ENCODE measurements at regions not wholly inside any gene's neighbourhood (a gene's known extent, or its start where the extent isn't known, plus 50 kb on each side); places are given as distances from the start of the nearest gene placed in this dataset.
"Not testable (repeated sequence)": the region's sequence is repeated elsewhere in the genome, so short reads cannot be mapped to it uniquely, and the experiment has no call there.

DNA sequence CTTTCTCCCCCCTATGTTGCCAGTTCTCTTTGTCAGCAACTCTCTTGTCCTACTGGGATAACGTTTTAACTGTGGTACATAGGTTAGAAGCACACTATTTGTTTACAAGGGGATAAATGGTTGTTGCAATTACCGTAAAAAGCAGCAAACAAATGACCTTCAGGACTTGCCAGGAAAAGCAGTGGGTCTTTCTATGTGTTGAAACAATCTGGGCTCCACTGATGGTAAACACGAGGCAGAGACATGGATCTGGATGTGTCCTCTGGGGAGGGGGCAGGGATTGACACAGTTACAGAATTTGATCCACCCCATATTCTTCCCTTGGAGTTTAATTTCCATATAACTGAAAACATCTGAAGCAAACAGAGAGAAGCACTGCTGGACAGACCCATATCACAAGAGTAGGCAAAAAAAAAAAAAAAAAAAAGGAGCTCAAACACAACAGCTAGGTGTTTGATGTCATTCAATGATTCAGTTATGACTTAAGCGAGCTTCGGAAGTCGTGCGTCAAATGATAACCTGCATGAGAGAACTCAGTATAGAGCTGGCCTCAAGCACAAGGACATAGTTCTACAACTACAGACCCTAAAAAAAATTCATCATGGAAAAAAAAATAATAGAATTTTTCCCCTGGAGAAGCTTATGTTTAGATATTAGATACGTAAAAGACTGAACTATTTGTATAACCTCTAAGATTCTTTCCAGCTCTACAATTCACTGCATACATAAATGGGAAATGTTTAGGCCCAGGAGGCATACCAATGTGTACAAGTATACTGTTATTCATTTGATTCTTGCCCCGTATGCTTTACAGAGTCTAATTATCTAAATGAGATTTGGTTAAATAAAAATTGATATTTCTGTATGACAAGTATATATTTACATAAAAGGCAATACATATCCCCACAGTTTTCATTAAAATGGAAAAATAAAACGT lies 127.7 kb downstream of the ALDH8A1 start:
- no peak for DNase-seq

DNA sequence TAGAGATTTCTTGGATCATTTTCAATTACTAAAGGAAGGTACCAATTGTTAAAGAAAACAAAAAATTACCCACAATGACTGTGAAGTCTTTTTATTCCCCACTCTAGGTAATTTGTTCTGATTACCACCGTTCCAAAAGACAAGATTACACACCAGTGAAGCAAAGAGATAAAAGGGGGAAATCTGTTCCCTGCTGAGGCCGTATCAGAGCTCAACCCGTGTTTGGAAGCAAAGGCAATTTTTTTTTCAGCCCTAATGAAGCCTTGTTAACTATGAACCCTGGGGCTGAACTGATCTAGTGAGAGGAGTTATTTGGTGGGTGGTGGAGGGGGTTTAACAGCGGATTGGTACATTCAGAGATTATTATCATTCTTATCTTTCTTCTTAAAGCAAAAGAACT lies 128.5 kb downstream of the ALDH8A1 start:
- DNase-seq = no peak

DNA sequence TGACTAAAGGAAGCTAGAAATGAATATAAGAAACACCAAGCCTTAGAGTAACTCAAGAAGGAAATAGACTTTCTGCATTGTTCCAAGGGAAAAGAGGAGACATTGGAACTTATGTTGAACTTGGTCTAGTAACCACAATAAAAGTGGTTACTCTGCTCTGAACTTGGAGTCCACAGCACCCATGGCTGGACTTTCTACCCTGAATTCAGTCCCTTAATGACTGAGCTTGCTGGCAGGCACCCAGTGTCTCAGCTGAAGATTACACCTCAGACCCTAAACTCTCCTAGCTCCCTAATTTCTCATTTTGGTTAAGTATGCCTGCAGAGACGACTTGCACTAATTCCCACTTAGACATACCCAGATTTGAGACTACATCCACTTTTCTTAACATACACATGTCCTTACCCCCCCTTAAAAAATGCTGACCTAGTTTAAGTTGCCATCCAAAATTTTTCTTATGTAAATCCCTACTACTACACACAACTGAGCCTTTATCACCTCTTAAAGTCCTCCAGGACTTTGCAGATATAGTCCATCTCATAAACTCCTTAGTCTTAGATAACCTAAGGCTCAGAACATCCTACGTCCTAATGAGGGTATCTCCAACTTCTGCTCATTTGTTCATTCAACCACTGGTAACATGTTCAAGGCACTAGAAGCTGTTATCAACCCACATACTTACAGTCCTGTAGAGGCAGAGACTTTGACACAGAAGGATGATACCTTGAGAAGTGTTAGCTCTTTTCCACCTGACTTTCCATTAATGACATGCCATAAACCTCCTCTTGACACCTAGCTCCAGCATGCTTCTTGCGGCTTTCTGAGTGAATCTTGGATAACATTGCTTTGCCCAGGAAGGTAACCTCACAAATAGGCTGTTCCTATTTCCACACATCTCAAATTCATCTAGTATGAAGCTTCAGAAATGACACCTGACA lies 129.8 kb downstream of the ALDH8A1 start:
- no peak for DNase-seq

DNA sequence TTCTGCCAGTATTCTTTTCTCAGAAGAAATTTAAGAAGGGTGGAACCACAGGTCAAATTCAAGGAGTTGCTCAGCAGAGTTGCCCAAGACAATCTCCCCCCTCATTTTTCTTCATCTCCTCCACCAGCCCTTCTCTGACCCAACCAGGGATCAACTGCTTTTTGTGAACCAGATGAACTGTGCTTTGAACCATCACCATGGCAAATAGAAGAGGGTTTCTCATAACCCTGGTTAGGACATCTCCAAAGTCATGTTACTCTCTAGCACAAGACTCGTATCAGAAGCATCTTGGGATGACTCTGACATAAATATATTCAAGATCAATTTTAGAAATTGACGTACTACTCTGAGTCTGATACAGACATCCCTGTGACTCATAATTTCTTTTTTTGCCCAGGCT lies 130.7 kb downstream of the ALDH8A1 start:
- no peak for DNase-seq

DNA sequence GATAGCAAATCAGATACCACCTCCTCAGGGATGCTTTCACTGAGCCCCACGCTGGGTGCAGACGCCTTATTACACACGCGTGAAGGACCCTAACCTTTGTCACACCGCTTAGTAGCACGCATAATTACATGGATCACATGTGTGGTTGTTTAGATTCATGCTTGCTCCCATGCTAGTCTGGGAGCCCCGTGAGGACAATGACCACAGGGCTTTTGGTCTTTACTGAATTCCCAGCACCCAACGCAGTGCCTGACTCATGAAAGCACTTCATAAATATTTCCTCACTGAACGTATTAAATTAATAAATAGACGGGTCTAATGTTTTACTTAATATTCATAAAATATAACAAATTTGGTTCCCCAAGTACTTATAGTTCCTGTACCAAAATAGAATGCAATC lies 132.5 kb downstream of the ALDH8A1 start:
- no peak for DNase-seq

DNA sequence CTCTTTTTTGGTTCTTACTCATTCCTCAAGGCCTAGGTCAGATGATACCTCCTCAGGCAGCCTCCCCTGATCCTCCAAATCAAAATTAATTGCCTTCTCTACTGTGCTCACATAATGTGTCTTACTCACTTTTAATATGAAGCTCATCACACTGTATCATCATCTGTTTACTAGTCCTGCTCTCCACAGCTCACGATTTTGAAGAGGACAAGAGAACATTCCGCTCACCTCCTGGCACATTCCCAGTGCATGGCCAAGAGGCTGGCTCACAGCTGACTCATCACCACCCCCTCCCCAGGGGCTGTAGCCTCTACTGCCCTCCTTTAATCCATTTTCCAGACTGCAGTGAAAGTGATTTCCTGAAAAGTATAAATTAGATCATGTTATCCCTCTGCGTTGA lies 133.1 kb downstream of the ALDH8A1 start:
- DNase-seq = no peak

DNA sequence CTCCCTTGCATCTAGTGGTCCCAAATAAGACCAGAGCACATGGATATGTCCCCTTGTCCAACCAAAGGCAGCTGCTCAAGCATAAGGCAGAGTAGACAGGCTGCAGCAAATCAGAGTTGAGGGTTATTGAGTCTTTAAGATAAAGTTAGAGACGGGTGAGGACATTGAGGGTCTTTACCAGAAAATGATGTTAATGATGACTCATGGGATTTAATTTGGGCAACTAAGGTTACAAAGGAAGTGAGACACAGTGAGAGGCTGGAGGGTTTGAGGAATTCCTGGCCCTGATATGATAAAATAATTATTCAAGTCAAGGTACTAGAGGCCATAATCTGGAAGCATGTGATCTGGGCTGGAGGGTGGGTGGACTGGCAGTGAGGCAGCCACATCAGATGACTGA lies 133.6 kb downstream of the ALDH8A1 start:
- DNase-seq = no peak

DNA sequence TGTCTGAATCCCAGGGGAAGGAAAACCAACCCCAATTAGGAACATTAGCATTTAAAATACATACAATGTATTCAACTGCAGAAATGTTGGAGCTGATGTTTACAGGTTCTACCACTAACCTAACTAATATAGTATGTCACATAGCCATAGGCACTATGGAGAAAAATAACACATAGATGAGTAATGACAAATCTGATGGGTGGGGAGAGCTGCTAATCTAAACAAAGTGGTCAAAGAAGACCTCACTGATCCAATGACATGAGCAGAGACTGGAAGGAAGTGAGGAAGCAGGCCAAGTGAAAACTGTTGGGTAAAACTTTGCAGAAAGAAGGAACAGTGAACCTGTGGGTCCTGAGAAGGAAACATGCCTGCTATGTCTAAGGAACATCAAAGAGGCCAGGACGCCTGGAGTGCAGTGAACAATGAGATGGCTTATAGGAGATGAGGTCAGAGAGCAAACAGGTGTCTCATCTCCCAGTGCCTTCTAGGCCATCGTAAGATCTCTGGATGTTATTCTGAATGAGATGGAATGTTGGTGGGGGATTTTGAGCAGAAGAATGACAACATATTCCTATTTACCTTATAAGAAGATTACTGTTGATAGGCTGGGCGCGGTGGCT lies 135.7 kb downstream of the ALDH8A1 start:
- DNase-seq = no peak

DNA sequence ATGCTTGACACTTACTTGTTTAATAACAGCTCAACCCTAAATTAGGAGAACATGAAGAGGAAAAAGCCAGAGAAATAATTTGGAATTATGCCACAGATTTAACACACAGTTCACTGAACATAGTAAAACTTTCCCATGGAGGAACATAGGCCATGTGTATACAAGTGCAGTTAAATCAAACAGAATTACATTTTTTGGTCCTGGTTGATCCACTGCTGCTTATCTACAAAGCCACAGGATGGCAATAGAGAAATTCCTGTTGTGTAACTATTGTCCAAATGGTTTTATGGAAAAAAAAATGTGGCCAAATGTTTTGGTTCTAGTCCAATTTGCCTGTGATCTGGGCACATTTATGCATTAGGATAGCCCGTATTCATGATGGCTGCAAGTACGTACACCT lies 136.8 kb downstream of the ALDH8A1 start:
- DNase-seq = no peak

DNA sequence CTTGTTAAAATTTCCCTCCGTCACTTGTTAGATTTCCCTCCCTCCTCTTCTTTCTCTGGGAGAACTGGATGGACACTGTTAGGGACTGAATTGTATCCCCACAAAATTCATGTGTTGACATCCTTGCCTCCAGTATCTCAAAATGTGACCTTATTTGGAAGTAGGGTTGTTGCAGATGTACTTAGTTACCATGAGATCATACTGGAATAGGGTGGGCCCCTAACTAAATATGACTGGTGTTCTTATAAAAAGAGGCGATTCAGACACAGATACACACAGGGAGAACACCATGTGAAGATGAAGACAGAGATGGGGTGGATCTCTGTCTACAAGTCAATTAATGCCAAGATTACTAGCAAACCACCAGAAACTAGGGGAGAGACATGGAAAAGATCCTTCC lies 139.5 kb downstream of the ALDH8A1 start:
- no peak for DNase-seq

DNA sequence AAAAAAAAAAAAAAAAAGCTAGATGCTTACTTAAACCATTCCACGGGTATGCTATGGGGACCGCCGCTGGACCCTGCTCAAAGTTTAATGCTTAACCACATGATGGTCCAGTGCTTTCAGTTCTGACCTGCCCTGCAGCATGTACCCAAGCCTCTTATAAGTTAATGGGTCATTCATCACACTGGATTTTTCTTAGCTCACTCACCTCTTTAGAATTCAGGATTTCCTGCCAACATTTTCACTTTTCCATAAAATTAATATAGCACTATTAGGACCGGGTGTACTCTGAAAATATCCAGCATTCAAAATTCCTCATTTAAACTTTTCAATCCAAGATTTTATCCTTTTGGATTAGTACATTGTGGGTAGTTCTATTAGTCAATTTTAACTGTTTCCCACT lies 140.8 kb downstream of the ALDH8A1 start:
- DNase-seq = no peak

DNA sequence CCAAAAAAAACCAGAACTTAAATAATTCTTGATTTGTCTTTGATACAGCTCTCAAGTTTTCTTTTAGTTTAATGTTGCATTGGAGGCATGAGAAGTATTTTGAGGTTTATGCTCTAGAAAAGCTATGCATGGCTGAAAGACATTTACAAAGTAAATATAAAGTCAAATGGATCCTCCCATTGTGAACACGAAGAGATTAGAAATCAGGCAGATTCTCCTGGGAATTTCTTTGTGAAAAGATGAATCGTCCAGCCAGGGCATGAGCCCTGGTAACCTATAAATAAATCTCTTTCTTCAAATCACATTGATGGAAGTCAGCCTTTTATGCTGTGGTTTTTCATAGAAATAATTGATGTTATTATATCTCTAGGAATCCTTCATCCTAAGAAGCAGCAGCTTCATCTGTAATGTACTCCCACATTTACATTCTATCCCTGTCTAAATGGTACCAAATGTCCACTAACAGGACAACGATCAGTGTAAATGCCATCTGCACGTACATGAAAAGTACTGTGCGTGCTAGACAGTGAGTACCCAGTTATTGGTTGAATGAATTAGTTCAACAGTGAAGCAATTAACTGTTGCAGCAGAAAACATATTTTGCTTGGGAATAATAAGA lies 143.6 kb downstream of the ALDH8A1 start:
- no peak for DNase-seq

DNA sequence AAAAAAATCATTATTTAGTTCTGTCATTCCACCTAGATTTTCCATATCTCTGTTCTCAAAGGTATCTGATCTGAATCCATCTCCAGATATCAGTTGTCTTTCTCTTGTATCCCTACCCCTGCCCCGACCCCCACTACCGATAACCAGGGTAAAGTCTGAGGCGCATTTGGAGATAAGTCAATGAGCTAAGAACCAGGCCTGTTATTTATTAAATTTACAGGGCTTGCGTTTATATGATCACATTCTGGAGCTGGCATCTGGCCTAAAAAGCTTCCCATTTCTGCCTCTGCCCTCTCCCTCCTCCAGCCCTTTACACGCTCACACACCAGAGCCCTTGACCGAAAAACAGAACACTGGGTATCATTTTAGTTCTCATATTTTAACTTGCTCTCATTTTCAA lies 144.7 kb downstream of the ALDH8A1 start:
- no peak for DNase-seq

DNA sequence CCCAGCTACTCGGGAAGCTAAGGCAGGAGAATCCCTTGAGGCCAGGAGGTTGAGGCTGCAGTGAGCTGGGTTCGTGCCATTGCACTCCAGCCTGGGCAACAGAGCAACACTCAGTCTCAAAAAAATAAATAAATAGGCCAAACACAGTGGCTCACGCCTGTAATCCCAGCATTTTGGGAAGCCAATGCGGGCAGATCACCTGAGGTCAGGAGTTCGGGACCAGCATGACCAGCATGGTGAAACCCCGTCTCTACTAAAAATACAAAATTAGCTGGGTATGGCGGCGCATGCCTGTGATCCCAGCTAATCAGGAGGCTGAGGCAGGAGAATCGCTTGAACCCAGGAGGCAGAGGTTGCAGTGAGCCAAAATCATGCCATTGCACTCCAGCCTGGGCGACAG lies 145.6 kb downstream of the ALDH8A1 start:
- not testable (repeated sequence) for DNase-seq

DNA sequence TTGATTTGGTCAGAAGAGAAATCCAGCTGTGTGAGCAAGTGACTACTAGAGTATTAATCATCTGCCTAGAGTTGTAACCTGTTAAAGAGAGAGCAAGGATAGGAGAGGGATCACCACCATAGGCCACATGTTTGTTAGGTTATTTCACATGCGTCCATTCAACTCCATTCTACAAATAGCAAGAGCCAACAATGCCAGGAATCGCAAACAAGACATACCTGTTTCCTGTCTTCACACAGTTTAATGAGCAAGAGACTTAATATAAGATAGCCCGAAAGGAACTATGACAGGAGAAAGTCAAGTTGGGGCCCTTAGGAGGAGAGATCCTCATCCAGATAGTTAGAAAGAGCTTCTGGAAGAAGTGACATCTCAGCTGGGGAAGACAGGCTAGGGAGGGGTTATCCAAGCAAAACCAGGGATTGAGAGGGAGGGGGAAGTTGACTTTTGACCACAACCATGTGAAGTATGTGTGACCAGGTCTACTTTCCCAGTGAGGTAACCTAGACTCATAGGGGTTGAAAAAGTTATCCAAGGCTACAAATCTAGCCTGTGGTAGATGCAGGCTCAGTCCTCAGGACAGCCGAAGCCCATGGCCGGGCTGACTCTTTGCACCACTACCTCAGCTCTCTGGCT lies 147.4 kb downstream of the ALDH8A1 start:
- no peak for DNase-seq

DNA sequence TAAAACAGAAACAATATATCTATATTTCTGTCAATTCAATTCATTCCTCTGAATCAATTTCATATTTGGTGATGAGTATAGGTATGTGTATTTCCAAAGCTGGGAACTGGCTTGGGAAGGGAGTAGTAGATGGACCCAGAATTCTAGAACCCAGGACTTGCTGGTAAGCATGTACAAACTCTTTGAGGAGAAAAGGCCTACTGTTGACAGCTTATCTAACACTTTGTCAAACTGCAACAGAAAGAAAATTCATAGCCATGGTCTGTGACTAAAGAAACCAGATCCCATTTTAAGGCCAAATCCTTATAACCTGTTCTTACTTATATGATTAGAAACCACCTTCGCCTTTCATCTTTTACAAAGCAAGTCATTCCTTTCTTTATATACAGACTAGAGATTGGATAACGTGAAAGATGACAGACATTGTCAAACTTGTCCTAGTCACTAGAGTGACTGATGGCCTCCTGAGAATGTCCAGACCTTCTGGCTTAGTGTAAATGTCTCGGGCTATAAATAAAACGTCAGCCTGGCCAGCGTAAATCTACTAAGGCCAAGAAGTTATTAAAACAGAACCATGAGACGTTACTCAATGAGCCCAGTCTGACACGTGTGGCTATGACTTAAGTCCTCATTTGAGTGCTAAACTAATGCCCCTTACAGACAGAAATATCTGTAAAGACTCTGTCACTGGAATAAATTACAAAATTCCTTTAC lies 152.3 kb downstream of the ALDH8A1 start:
- no peak for DNase-seq

DNA sequence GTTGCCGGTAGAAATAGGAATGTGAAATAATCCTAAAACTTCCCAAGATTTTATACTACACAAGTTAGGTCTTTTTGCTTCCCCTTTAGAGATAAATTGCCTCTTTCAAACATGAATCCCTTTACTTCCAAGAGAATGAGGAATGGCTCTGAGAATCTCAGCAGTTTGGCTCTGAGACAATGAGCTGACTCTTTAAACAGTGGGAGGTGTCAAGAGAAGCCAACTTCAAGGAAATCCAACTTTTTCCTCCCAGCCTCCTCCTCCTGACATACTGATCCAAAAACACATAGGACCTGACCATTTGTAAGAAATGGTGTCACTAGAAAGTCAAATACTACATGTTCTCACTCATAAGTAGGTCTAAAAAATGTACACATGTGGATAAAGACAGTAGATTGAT lies 154.2 kb downstream of the ALDH8A1 start:
- DNase-seq = no peak

DNA sequence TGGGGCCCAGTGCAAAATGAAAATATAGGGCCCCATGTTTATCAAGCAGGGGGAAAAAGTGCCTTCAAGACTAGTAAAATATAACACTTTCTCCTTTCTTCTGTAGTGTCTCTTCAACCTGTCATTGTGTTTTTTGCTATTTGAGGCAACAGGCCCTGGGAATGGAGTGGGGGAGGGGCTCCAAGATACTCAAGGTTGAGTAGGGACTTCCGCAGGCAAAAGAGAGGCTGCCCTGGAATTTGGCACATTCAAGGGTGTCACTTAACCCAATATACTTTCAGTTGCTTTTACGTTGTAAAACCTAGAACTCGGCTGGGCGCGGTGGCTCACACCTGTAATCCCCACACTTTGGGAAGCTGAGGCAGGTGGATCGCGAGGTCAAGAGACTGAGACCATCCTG lies 154.9 kb downstream of the ALDH8A1 start:
- DNase-seq = no peak

DNA sequence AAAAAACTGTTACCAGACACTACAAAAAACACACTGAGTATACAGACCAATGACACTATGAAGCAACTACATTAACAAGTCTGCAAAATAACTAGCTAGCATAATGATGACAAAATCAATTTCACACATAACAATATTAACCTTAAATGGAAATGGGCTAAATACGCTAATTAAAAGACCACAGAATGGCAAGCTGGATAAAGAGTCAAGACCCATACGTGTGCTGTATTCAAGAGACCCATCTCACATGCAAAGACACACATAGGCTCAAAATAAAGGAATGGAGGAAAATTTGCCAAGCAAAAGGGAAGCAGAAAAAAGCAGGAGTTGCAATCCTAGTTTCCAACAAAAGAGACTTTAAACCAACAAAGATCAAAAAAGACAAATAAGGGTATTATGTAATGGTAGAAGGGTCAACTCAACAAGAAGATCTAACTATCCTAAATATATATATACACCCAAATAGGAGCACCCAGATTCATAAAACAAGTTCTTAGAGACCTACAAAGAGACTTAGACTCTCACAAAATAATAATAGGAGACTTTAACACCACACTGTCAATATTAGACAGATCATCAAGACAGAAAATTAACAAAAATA lies 158.6 kb downstream of the ALDH8A1 start:
- DNase-seq = not testable (repeated sequence)

DNA sequence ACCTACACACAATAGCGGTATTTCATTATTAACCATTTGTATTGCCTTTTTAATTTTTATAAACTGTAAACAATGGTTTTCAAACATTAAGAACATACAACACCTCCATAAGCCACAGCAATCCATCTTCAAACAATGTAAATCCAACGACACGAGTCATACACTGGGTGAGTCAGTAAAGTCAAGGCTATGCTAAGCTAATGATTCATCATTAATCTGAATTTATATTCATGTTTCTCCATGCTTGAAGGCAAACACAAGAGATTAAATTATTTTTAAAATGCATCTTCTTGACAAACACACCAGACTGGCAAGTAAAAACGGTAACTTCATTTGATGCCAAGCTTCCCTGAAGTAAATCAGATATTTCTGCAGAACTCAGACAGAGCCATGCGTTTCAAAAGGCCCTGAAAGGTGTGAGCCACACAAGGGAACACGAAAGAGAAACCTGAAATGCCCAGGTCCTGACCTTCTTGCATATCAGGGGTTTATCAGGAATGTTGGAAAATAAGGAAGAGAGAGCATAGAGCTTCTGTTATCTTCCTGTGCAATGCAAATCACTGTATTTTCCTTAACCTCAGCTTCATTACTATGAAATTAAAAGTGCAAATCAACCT lies 162.5 kb downstream of the ALDH8A1 start:
- DNase-seq = peak in 1 of 2 experiments; percentile 42

DNA sequence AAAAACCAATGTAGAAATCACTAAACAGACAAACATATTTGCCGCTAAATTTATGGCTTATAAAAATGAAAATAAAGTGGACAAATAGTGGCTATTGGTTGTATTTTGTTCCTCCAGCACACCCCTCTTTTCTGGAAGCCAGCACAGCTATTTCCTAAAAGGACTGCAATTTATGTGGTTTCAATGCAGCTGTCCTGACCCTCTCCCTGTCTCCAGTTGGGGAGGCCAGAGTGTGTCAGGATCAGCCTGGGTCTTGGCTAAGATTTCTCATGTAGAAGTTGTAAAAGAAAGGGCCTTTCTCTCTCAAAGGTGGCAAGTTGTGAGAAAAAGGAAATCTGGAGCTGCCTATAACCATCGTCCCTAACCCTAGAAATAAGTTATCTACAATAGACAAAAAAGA lies 165.6 kb downstream of the ALDH8A1 start:
- DNase-seq = no peak

Data from SW 1271 (cell line).